Smooth muscle cell (in vitro differentiated cells): ENCODE measurements at regions not wholly inside any gene's neighbourhood (a gene's known extent, or its start where the extent isn't known, plus 50 kb on each side); places are given as distances from the start of the nearest gene placed in this dataset.

Experiments
- DNase-seq: peaks from one replicate; lab custom pipeline; 2025; ENCODE audit not compliant: unreplicated experiment; lab: John Stamatoyannopoulos, UW
- H2AFZ ChIP-seq: fragments of 200-600 bp; sonication (generic); 2 replicates; pipeline ENCODE4 v1.6.0; 2016; ENCODE audit warnings: antibody characterized with exemption, low read depth, mild to moderate bottlenecking
- H3F3A ChIP-seq: fragments of 200-600 bp; sonication (generic); 2 replicates; pipeline ENCODE4 v1.6.0; 2017; ENCODE audit warnings: antibody characterized with exemption, low read depth
- H3K27ac ChIP-seq: fragments of 200-600 bp; sonication (generic); 2 replicates; pipeline ENCODE4 v1.5.1; 2016; ENCODE audit warnings: low read depth, mild to moderate bottlenecking
- H3K27me3 ChIP-seq: fragments of 200-600 bp; sonication (generic); 2 replicates; pipeline ENCODE4 v1.6.1; 2016; ENCODE audit warnings: low read depth, mild to moderate bottlenecking
- H3K36me3 ChIP-seq: fragments of 200-600 bp; sonication (generic); 2 replicates; pipeline ENCODE4 v1.5.1; 2016; ENCODE audit warnings: low read depth
- H3K4me1 ChIP-seq: fragments of 200-600 bp; sonication (generic); 2 replicates; pipeline ENCODE4 v1.5.1; 2016; ENCODE audit warnings: low read depth
- H3K4me2 ChIP-seq: fragments of 200-600 bp; sonication (generic); 2 replicates; pipeline ENCODE4 v1.6.0; 2016; ENCODE audit warnings: mild to moderate bottlenecking
- H3K4me3 ChIP-seq: fragments of 200-600 bp; sonication (generic); 2 replicates; pipeline ENCODE4 v1.5.1; 2016; ENCODE audit warnings: mild to moderate bottlenecking
- H3K79me2 ChIP-seq: fragments of 200-600 bp; sonication (generic); 2 replicates; pipeline ENCODE4 v1.6.0; 2016; ENCODE audit warnings: low read depth, mild to moderate bottlenecking
- H3K9ac ChIP-seq: fragments of 200-600 bp; sonication (generic); 2 replicates; pipeline ENCODE4 v1.6.0; 2016; ENCODE audit warnings: low read depth
- H3K9me3 ChIP-seq: fragments of 200-600 bp; sonication (generic); replicated peaks from 2 replicates; pipeline ENCODE4 v1.5.1; 2016; ENCODE audit warnings: low read depth
- H4K20me1 ChIP-seq: fragments of 200-600 bp; sonication (generic); 2 replicates; pipeline ENCODE4 v1.6.0; 2016; ENCODE audit warnings: low read depth
- WGBS: methylation state at CpG from one replicate; pipeline ENCODE4 v1.1.7; 2016; ENCODE audit warnings: low lambda C conversion rate; 5-methylcytosine and 5-hydroxymethylcytosine counted together
- TF ChIP-seq, protein P1 (sequence below): fragments of 200-600 bp; sonication (generic); IDR thresholded peaks from 2 replicates; pipeline ENCODE4 v1.5.1; 2017; ENCODE audit warnings: borderline replicate concordance, mild to moderate bottlenecking, antibody characterized with exemption; ENCODE audit not compliant: insufficient read depth, poor library complexity, severe bottlenecking

- Histone ChIP-seq H3K79me2 (no peaks in the 10 kb centered on the region), H3K27ac (no peak overlapping the region), H4K20me1 (no peaks in the 10 kb centered on the region), H3K9me3 (no peaks in the 10 kb centered on the region), H3K36me3 (peaks cover 9% of the 10 kb centered on the region), H3K4me1 (no peaks in the 10 kb centered on the region), H3F3A (no peaks in the 10 kb centered on the region), H3K27me3 (no peaks in the 10 kb centered on the region), H3K4me2 (no peak overlapping the region), H3K4me3 (no peak overlapping the region), H2AFZ (no peak overlapping the region), H3K9ac (no peak overlapping the region)
- 99% methylated on average over 3 of the region's 3 CpGs for WGBS
- TF ChIP-seq, protein P1, sequence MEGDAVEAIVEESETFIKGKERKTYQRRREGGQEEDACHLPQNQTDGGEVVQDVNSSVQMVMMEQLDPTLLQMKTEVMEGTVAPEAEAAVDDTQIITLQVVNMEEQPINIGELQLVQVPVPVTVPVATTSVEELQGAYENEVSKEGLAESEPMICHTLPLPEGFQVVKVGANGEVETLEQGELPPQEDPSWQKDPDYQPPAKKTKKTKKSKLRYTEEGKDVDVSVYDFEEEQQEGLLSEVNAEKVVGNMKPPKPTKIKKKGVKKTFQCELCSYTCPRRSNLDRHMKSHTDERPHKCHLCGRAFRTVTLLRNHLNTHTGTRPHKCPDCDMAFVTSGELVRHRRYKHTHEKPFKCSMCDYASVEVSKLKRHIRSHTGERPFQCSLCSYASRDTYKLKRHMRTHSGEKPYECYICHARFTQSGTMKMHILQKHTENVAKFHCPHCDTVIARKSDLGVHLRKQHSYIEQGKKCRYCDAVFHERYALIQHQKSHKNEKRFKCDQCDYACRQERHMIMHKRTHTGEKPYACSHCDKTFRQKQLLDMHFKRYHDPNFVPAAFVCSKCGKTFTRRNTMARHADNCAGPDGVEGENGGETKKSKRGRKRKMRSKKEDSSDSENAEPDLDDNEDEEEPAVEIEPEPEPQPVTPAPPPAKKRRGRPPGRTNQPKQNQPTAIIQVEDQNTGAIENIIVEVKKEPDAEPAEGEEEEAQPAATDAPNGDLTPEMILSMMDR = no peak
- DNase-seq = no peak
Measured at GRCh38 chr21:34217263-34217662, 143.9 kb downstream of the MRPS6 start.

DNA sequence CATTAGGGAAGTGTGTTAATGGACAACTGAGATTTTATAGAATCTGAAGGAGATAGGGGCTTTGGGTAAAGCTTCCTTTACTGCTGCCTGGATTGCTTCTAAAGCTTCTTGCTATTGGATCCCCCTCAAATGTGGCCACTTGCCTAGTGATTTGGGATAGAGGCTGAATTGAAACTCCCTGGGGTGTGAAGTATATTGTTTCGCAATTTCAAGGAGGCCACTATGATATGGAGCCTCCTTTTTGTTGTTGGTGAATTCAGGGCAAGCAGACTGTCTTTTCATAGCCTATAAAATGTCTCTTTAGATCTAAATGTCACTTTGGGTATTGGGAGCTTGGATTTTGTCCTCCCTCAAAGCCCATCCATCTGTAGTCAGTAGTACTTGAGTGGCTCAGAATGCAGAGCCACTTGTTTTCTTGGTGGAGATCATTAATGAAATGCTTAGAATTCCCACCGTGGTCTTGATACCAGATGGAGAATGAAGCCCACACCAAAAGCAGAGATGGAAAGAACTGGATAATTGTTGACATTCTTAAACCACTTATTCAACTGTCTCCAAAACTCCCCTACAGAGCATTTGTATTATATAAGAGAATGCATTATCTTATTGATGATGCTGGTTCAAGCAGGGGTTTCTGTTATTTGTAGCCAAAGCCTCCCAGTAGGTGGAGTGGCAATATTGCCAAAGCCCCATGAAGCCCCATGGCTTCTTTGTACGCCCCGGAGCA, 144.3 kb upstream of the KCNE2 start:
- no peaks in the 10 kb centered on the region for H3K4me1 ChIP-seq
- TF ChIP-seq, protein P1 = no peak
- H3F3A ChIP-seq = no peaks in the 10 kb centered on the region
- no peaks in the 10 kb centered on the region for H4K20me1 ChIP-seq
- no peaks in the 10 kb centered on the region for H3K9me3 ChIP-seq
- no peak for DNase-seq
- no peak overlapping the region for H3K4me3 ChIP-seq
- H3K4me2 ChIP-seq = no peak overlapping the region
- H3K27ac ChIP-seq = no peak overlapping the region
- no peaks in the 10 kb centered on the region for H3K27me3 ChIP-seq
- no peak overlapping the region for H2AFZ ChIP-seq
- H3K36me3 ChIP-seq = no peaks in the 10 kb centered on the region
- H3K9ac ChIP-seq = no peak overlapping the region
- no peaks in the 10 kb centered on the region for H3K79me2 ChIP-seq
- WGBS = 85% methylated on average over 4 of the region's 4 CpGs

- TF ChIP-seq, protein P1 = no peak
- no peak overlapping the region for H3K4me2 ChIP-seq
- no peak overlapping the region for H3K4me3 ChIP-seq
- no peaks in the 10 kb centered on the region for H4K20me1 ChIP-seq
- H3K9ac ChIP-seq = no peak overlapping the region
- 100% methylated on average over 1 of the region's 1 CpG for WGBS
- H3K9me3 ChIP-seq = no peaks in the 10 kb centered on the region
- no peaks in the 10 kb centered on the region for H3F3A ChIP-seq
- H3K79me2 ChIP-seq = no peaks in the 10 kb centered on the region
- DNase-seq = no peak
- no peaks in the 10 kb centered on the region for H3K4me1 ChIP-seq
- H3K36me3 ChIP-seq = no peaks in the 10 kb centered on the region
- H2AFZ ChIP-seq = no peak overlapping the region
- H3K27ac ChIP-seq = no peak overlapping the region
- no peaks in the 10 kb centered on the region for H3K27me3 ChIP-seq
Measured at GRCh38 chr21:34220556-34221195, 143.1 kb upstream of the KCNE2 start.
